ENCODE measurements at regions not wholly inside any gene's neighbourhood (a gene's known extent, or its start where the extent isn't known, plus 50 kb on each side); places are given as distances from the start of the nearest gene placed in this dataset.

DNA sequence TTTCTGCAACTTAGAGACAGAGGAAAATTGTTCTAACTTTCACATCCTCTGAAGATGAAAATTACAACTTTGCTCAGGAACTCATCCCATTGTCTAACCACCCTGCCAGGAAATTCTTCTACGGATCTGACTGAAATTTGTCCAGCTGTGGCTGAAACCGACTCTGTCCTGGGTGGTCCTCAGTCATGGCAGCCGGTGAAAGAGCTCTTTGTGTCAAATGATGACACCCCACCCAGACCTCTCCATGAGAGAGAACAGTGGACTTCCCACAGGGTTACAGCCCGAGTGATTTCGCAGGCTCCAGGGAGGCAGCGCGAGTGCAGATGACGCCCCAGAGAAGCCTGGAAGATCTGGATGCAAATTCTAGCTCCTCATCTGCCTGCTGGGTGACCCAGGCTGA is 65.1 kb upstream of the TRIB2 start:
- Histone ChIP-seq H3K27ac (ENCODE audit: low read length) (no peak overlapping the region), H2AFZ (ENCODE audit: low read depth, low read length) (no peak overlapping the region), H3K79me2 (ENCODE audit: insufficient read depth, low read length) (no peaks in the 10 kb centered on the region), H3K4me2 (ENCODE audit: insufficient read depth, low read length) (no peak overlapping the region), H3K9ac (ENCODE audit: low read depth, low read length) (no peak overlapping the region), H4K20me1 (ENCODE audit: insufficient read depth, low read length) (no peaks in the 10 kb centered on the region), H3K4me3 (ENCODE audit: low read depth in 1 of 2, low read length in 2 of 2) (no peak overlapping the region), H3K27me3 (ENCODE audit: insufficient read depth, low read length, poor library complexity) (no peaks in the 10 kb centered on the region), H3K36me3 (ENCODE audit: insufficient read depth, low read length) (no peaks in the 10 kb centered on the region), H3K9me3 (ENCODE audit: insufficient read depth, low read length, severe bottlenecking) (no peaks in the 10 kb centered on the region), H3K4me1 (ENCODE audit: insufficient read depth, low read length) (no peaks in the 10 kb centered on the region)
- ATAC-seq (ENCODE audit: insufficient read depth, low read depth) (no peak), DNase-seq (no peak)
- TF ChIP-seq, protein P1, sequence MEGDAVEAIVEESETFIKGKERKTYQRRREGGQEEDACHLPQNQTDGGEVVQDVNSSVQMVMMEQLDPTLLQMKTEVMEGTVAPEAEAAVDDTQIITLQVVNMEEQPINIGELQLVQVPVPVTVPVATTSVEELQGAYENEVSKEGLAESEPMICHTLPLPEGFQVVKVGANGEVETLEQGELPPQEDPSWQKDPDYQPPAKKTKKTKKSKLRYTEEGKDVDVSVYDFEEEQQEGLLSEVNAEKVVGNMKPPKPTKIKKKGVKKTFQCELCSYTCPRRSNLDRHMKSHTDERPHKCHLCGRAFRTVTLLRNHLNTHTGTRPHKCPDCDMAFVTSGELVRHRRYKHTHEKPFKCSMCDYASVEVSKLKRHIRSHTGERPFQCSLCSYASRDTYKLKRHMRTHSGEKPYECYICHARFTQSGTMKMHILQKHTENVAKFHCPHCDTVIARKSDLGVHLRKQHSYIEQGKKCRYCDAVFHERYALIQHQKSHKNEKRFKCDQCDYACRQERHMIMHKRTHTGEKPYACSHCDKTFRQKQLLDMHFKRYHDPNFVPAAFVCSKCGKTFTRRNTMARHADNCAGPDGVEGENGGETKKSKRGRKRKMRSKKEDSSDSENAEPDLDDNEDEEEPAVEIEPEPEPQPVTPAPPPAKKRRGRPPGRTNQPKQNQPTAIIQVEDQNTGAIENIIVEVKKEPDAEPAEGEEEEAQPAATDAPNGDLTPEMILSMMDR (IDR thresholded peaks at IDR 0.05; ENCODE audit: borderline replicate concordance, extremely low read depth, low read length, poor library complexity, severe bottlenecking), result no peak
- no peak for TF ChIP-seq EZH2 (IDR thresholded peaks at IDR 0.05; ENCODE audit: borderline replicate concordance, low read depth, low read length, severe bottlenecking)

DNA sequence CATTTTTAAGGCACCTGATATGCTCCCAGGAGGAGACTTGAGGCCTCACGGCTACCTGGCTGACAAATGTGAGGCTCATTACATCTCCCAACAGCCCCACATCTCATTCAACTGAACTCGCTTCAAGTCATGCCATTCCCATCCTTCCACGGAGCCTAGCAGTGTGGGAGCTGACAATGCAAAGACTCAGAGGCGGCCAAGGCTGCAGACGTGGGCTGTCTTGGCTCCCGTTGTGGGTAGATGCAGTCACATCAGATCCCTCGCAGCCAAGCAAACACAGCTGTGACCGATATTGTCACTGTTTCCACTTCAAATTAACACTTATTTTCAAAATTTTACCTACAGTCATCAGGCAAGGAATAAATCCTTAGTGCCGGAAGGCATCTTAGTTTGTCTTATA is 64.0 kb upstream of the TRIB2 start:
- ATAC-seq (ENCODE audit: insufficient read depth, low read depth) (no peak), DNase-seq (no peak)
- Histone ChIP-seq H3K9me3 (ENCODE audit: insufficient read depth, low read length, severe bottlenecking) (no peaks in the 10 kb centered on the region), H3K79me2 (ENCODE audit: insufficient read depth, low read length) (no peaks in the 10 kb centered on the region), H3K27ac (ENCODE audit: low read length) (no peak overlapping the region), H3K4me3 (ENCODE audit: low read depth in 1 of 2, low read length in 2 of 2) (no peak overlapping the region), H3K4me1 (ENCODE audit: insufficient read depth, low read length) (no peaks in the 10 kb centered on the region), H2AFZ (ENCODE audit: low read depth, low read length) (no peak overlapping the region), H3K36me3 (ENCODE audit: insufficient read depth, low read length) (no peaks in the 10 kb centered on the region), H3K27me3 (ENCODE audit: insufficient read depth, low read length, poor library complexity) (no peaks in the 10 kb centered on the region), H4K20me1 (ENCODE audit: insufficient read depth, low read length) (no peaks in the 10 kb centered on the region), H3K9ac (ENCODE audit: low read depth, low read length) (no peak overlapping the region), H3K4me2 (ENCODE audit: insufficient read depth, low read length) (no peak overlapping the region)
- TF ChIP-seq, protein P1 (IDR thresholded peaks at IDR 0.05; ENCODE audit: borderline replicate concordance, extremely low read depth, low read length, poor library complexity, severe bottlenecking), result no peak
- TF ChIP-seq EZH2 (IDR thresholded peaks at IDR 0.05; ENCODE audit: borderline replicate concordance, low read depth, low read length, severe bottlenecking), result no peak

DNA sequence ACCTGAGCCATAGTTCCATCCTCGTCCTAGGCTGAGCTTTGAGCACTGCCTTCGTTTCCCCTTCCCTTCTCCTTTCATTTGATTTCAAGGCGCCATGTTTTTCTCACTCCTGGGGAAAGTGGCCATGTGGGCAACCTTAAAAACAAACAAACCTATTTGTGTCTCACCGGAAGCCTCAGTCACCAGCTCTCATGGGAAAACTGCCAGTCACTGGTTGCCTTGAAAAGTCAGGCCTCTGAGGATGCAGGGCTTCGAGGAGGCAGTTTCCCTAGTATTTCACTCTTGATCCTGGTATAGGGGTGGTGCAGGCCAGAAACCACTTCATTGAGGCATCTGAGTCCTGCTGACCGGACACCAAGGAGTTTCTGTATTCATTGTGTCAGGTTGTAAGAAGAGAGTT is 59.2 kb upstream of the TRIB2 start:
- Histone ChIP-seq H3K27ac (ENCODE audit: low read length) (no peak overlapping the region), H4K20me1 (ENCODE audit: insufficient read depth, low read length) (no peaks in the 10 kb centered on the region), H3K4me3 (ENCODE audit: low read depth in 1 of 2, low read length in 2 of 2) (no peak overlapping the region), H3K79me2 (ENCODE audit: insufficient read depth, low read length) (no peaks in the 10 kb centered on the region), H2AFZ (ENCODE audit: low read depth, low read length) (no peak overlapping the region), H3K4me2 (ENCODE audit: insufficient read depth, low read length) (no peak overlapping the region), H3K9me3 (ENCODE audit: insufficient read depth, low read length, severe bottlenecking) (no peaks in the 10 kb centered on the region), H3K36me3 (ENCODE audit: insufficient read depth, low read length) (no peaks in the 10 kb centered on the region), H3K9ac (ENCODE audit: low read depth, low read length) (no peak overlapping the region), H3K4me1 (ENCODE audit: insufficient read depth, low read length) (no peaks in the 10 kb centered on the region), H3K27me3 (ENCODE audit: insufficient read depth, low read length, poor library complexity) (no peaks in the 10 kb centered on the region)
- ATAC-seq (ENCODE audit: insufficient read depth, low read depth) (no peak), DNase-seq (no peak)
- TF ChIP-seq, protein P1 (IDR thresholded peaks at IDR 0.05; ENCODE audit: borderline replicate concordance, extremely low read depth, low read length, poor library complexity, severe bottlenecking), result no peak
- no peak for TF ChIP-seq EZH2 (IDR thresholded peaks at IDR 0.05; ENCODE audit: borderline replicate concordance, low read depth, low read length, severe bottlenecking)
